ENCODE measurements at regions not wholly inside any gene's neighbourhood (a gene's known extent, or its start where the extent isn't known, plus 50 kb on each side); places are given as distances from the start of the nearest gene placed in this dataset.
"Not testable (repeated sequence)": the region's sequence is repeated elsewhere in the genome, so short reads cannot be mapped to it uniquely, and the experiment has no call there.

DNA sequence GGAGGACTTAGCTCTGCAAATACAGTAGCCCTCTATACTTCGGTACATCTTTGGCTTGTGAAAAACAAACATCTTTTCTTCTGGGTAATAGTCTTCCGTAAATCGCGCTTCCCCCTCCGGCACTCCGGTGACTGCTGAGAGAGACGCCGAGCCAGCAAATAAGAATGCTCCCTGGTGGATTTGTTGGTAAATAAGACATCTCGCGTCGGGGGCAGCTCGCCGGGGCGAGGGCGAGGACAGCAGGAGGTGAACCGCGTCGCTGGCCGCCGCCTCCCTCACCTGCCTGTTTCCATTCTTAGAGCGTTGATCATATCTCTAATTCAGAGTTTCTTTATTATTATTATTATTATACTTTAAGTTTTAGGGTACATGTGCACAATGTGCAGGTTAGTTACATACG lies 117.6 kb downstream of the PMAIP1 start:
- no peak for DNase-seq (ENCODE audit: low read depth)

DNA sequence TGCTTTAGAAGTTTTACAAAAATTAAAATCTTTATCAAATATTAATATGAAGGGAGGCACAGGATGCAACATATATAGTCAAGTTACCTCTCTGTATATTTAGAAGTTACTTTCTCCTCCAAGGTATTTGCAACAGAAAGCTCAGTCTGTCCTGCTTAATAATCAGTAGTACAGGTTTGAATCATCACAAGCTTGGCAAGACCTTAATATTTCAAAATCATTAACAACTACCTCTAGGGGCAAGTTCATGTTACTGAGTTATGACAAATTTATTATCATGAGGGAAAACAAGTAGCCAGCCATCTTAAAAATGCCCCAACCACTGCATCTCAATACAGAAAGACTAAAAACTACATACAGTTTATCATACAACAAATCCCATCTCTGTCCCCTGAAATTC lies 116.0 kb downstream of the PMAIP1 start:
- DNase-seq (ENCODE audit: low read depth): not testable (repeated sequence)

DNA sequence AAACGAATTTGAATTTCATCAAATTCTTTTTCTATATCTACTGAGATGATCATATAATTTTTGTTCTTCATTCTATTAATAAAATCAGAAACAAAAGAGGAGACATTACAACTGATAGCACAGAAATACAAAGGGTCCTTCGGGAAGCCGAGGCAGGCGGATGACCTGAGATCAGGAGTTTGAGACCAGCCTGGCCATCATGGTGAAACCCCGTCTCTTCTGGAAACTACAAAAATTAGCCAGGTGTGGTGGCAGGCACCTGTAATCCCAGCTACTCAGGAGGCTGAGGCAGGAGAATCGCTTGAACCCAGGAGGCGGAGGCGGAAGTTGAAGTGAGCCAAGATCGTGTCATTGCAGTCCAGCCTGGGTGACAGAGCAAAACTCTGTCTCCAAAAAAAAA lies 113.4 kb downstream of the PMAIP1 start:
- DNase-seq (ENCODE audit: low read depth): not testable (repeated sequence)

DNA sequence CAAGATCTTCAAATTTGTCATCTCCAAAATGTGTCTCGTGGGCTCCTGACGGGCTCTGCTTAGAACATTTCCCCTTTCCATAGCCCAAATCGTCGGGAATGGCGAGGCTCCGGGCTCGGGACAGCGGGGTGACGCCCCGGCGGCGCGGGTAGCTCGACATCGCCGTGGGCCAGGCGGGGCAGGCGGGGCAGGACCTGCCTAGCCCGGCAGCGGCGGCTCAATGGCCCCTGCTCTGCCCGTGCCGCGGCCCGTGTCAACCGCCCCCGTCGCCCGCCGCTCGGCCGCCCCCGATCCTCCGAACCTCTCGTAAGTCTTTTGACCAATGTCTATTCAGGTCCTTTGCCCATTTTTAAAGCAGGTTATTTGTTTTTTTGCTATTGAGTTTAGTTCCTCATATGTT lies 111.2 kb downstream of the PMAIP1 start:
- DNase-seq (ENCODE audit: low read depth): no peak

DNA sequence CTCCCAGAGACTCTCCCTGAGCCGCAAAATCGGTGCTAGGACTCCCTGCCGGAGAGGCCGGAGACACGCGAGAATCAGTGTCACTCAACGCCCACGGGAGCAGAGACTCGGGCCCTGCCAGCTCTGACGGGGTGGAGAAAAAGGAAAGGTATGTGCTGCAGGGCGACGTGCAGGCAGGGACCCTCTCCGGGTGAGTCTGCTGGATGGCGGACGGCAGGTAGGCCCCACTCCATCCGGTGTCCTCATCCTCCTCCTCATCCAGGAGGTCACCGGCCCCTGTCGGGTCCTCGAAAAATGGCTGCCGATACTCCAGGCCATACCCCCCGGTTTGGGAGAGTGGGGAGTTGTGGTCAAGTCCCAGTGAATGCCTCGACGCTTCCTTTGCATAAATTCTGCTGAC lies 110.7 kb downstream of the PMAIP1 start:
- DNase-seq (ENCODE audit: low read depth): no peak

DNA sequence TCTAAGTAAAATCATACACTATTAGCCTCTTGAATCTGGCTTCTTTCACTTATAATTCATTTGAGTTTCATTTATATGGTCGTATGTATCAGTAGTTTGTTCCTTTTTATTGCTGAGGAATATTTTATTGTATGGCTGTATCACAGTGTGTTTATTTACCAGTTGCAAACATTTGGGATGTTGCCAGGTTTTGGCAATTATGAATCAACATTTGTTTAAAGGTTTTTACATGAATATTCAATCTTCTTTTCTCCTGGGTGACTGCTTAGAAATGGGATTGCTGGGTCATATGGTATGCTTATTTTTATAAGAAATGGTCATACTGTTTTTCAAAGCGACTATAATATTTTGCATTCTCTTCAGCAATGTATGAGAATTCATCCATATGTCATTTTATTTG lies 107.9 kb downstream of the PMAIP1 start:
- no peak for DNase-seq (ENCODE audit: low read depth)

DNA sequence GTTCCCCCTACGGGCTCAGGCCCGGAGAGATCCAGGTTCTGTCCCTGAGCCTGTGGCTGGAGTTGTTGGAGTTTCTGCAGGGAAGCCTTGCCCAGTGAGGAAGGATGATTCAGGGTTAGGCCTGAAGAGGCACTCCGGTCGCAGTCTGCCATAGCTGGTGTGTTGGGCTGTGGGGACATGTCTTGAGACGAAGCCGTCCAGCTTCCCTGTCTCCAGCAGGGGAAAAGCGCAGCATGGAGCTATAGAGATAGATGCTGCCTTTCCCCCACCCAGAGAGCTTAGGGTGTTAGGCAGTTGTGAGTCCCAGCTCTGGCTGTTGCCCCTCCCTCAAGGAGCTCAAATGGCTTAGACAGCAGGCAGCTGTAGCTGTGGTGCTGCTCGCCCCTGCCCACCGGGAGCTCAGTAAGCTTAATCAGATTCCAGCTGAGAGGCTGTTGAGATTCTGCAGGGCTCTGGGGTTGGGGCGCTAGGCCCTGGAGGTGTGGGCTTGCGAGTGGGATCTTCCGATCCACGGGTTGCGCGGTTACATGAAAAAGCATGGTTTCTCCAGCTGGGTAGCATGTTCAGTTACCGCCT lies 103.9 kb downstream of the PMAIP1 start:
- no peak for DNase-seq (ENCODE audit: low read depth)

DNA sequence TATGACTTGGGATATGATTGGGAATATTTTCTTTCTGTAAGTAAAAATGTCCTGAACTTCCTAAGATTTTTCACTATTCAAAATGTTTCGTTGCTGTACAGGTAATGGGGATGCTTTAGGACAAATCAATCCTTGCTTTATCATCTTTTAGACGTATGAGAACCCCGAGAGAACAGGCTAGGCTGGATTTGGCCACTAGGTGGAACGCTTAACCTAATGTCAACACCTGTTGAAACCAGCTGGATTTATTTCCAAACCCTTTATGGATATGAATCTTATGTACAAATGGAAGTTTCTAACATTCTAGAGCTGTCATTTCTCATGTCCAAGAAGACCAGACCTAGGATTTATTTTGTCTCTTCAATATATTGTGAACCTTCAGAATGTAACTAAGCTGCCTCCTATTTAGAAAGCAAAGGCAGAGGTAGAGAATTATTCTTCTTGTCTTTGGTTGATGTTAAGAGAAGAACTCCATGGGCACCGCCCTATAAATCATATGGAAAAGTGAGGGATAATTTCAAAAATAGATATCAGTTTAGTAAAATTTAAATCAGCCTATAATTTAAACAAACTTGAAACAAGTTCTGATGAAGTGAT lies 96.7 kb downstream of the PMAIP1 start:
- peak; percentile 44 for DNase-seq (ENCODE audit: low read depth)

DNA sequence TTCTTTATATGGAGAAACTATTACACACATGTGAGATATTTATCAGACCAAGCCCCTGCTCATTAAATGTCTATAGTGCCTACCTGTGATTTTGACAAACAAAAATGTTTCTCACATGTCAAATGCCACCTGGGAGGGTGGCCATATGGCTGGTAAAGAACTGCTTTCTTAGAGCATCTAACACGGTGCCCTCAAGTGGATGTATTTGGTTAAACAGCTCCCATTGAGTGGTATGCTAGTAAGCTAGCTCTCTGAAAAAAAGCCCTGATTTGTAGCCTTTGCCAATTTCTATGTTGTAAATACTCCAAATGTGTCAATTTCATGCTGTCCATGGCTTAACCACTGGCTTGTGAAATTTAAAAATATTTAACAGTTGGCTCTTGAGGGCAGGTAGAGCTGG lies 94.6 kb downstream of the PMAIP1 start:
- DNase-seq (ENCODE audit: low read depth): no peak

DNA sequence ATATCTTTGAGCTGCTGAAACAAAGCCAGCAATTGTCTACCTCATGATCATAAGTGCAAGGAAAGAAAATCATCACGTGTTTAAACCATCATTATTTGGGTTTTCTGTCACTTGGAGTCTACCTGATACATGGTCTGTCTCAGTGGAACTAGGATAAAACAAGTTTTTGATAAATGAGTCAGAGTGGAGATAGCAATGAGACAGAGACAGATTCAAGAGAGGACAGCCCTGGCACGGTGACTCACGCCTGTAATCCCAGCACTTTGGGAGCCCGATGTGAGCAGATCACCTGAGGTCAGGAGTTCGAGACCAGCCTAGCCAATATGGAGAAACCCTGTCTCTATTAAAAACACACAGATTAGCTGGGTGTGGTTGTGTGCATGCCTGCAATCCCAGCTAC lies 93.8 kb downstream of the PMAIP1 start:
- DNase-seq (ENCODE audit: low read depth): no peak

DNA sequence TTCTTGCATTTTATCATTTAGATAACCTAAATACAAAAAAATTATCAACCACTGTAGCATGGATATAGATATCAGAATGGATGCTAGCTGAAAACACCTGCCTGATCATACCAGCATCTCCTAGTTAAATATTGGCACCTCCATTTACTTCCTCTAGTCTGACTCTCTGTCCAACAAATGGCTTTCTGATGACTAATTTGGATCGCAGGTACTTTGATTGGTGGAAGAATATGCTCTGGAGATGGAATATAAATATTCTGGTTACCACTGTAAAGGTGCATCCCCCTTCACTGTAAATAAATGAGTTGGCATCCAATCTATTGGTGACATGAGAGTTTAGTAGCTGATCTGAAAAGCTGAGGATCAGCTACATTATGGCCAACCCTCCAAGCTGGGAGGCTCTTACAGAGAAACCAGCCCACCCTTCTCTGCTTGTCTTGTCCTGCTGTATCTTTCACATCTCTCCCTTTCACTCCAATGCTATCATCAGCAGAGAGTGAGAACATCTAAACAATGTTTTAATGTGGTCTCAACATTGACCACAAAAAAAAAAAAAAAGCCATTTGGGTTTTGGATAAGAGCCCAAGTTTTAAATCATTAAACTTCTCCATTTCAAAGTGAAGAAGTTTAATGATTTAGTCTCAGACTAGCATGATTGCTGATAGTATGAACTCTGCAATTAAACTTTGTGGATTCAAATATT lies 90.5 kb downstream of the PMAIP1 start:
- no peak for DNase-seq (ENCODE audit: low read depth)

DNA sequence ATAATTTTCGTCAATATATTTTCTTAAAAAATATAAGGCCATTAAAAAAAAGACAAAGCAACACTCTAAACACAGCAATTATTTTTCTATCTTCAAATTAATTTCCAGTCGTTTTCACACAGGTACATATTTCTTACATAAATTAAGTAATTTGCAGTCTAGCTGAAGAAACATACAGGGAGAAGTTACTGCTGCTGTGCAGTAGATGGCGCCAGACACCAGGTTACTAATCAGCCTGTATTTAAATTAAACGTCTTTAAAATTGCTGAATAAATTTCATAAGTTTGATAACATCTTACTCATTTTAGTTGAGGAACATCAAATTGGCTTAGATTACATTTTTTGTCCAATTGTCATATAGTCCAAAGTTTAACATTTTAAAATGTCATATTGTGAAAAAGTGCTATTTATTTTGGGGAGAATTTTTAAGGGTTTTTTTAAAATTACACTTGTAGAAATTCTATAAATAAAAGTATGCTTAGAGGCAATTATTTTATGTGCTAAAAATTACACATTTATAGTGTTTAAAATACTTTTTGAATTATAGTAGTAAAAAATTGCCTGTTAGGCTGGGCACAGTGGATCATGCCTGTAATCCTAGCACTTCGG lies 88.4 kb downstream of the PMAIP1 start:
- DNase-seq (ENCODE audit: low read depth): peak; percentile 46

DNA sequence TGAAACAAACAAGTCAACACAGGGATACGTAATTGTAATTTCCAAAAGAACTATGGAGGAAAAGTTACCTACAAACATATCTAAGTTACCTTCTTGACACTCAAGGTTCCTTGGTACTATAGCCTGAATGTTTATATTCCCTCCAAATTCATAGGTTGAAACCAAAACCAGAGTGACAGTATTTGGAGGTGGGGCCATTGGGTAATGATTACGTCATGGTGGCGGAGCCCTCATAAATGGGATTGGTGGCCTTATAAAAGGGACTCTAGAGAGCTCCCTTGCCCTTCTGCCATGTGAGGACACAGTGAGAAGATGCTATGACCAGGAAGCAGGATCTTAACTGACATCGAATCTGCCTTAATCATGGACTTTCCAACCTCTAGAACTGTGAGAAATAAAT lies 87.3 kb downstream of the PMAIP1 start:
- no peak for DNase-seq (ENCODE audit: low read depth)

DNA sequence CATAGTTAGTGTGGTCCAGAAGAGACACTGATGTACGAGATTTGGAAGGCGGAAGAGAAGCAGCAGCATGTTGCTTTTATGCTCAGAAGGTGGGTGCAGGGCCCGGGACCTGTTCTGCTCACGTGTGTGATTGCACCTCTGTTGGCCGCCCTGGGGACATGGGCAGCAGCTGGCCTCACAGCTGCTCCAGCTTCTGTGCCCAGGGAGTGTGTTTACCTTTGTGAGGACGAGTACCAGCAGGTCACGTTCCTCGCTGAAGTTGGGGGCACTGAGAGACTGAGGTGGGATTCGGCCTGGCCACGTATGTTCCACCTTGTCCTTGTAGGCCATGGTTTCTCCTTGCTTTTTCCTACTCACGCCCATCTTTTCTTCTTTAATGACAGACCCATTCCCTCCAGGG lies 86.3 kb downstream of the PMAIP1 start:
- no peak for DNase-seq (ENCODE audit: low read depth)

DNA sequence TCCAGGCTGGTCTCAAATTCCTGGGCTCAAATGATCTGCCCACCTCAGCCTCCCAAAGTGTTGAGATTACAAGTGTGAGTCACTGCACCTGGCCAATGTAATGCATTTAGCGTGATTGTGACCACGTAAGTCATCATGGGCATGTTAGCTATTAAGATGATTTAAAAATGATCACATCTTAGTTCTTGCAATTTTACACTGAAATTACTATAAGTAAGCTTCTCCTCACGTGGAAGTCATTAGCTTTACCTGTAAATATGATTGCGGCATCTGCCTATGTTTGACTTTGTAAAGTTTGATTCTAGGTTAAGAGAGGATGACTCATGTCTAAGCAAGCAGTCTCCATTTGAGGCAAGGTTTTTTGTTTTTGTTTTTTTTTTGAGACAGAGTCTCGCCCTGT lies 85.5 kb downstream of the PMAIP1 start:
- DNase-seq (ENCODE audit: low read depth): no peak

DNA sequence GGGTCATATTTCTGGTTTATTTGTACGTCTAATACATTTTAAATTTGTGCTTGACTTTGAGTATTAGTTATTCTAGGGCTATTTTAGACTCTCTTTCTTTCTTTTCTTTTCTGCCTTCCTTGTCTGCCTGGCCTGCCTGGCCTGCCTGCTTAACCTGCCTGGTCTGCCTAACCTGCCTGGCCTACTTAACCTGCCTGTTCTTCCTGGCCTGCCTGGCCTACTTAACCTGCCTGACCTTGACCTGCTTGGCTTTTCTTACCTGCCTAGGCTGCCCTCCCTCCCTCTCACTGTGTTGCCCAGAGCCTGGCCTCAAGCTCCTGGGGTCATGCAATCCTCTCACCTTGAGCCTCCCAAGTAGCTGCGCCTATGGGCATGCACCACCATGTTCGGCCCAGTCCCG lies 83.7 kb downstream of the PMAIP1 start:
- no peak for DNase-seq (ENCODE audit: low read depth)

DNA sequence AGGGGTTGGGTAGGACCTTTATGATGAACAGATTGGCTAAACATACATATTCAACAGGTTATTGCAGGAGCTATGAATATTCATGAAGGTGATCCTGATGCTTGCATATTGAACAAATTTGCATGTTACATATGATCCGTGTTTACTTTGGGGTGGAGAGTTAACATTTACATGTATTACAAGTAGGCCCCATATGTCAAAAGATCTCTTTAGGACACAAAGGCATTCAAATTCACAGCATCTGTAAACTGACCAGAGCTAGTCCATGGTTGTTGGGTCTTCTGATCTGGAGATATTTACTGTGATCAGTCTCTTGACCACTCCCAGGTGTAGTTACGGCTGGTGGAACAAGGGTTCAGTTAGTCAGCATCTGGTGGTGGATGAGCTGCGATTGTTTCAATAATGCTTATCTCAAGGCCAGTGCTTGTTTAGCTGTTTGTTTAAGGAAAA lies 80.4 kb downstream of the PMAIP1 start:
- DNase-seq (ENCODE audit: low read depth): no peak

DNA sequence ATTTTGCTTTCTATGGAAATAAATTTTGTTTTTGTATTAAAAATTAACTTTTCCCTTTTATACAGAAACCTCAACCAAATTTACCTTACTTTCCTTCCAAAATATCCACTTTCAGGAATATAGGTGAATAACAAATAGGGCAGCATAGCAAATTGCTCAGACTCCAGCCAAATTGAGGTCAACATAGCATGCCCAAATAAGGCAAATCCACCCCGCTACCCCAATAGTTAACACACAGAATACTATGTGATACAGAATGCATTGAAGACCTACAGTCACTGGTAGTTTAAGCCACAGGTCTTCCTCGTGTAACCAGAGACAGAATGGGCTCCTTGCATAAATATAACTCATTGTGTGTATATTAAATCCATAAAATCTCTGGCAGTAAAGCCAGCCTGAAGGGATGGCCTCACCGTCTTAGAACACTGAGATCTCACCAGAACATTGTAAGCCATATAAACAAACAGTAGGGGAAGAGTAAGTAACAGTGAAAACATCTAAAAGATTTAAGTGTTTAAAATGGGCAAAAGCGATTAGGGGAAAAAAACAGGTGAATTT lies 72.2 kb downstream of the PMAIP1 start:
- DNase-seq (ENCODE audit: low read depth): no peak

DNA sequence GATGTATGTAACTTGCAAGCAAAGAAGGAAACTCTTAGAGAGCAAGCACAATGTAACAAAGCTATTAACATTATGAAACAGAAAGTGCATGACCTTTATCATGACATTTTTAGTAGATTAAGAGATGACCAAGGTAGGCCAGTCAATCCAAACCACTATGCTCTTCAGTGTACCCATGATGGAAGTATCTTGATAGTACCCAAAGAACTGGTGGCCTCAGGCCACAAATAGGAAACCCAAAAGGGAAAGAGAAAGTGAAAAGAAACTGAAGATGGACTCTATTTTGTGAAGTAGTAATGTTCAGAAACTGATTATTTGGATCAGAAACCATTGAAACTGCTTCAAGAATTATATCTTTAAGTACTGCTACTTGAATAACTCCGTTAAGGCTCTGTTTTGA lies 71.3 kb downstream of the PMAIP1 start:
- DNase-seq (ENCODE audit: low read depth): not testable (repeated sequence)

DNA sequence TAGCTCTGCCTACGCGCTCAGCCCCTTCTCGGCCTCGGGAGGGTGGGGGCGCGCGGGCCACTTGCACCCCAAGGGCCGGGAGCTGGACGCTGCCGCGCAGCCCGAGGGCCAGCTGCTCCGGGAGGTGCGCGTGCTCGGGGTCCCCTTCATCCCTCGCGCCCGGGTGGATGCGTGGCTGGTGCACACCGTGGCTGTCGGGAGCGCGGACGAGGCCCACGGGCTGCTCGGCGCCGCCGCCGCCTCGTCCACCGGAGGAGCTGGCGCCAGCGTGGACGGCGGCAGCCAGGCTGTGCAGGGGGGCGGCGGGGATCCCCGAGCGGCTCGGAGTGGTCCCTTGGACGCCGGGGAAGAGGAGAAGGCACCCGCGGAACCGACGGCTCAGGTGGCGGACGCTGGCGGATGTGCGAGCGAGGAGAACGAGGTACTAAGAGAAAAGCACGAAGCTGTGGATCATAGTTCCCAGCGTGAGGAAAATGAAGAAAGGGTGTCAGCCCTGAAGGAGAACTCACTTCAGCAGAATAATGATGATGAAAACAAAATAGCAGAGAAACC lies 69.8 kb downstream of the PMAIP1 start:
- not testable (repeated sequence) for DNase-seq (ENCODE audit: low read depth)

DNA sequence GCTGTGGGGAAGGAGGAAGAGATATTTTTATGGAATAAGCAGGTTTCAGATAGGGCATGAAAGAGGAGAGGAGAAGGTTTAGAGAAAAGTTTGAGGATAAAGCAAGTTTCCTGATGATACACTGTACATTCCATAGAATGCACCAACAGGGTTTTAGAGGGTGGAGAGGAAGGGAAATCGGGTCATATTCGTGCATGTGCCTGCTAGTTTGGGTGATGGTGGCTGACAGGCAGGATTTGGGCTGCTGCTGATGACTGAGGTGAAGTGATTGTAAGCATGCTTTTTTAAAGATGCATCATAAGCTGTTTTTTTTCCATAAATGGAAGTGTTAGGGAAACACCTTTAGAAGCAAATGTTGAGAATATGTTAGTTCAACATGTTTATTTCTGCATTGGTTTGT lies 68.8 kb downstream of the PMAIP1 start:
- no peak for DNase-seq (ENCODE audit: low read depth)

DNA sequence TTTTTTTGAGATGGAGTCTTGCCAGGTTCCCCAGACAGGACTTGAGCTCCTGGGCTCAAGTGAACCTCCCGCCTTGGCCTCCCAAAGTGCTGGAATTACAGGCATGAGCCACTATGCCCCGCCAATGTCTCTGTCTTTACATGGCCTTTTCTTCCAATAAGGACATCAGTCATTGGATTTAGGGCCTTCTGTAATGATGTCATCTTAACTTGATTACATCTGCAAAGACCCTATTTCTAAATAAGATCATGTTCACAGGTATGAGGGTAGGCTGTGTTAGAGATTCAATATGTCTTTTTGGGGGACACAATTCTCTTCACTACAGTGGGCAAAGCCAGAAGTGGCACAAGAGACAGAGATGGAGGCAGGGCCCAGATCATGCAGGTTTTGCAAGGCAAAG lies 68.1 kb downstream of the PMAIP1 start:
- DNase-seq (ENCODE audit: low read depth): no peak
